ENCODE measurements at regions not wholly inside any gene's neighbourhood (a gene's known extent, or its start where the extent isn't known, plus 50 kb on each side); places are given as distances from the start of the nearest gene placed in this dataset.

DNA sequence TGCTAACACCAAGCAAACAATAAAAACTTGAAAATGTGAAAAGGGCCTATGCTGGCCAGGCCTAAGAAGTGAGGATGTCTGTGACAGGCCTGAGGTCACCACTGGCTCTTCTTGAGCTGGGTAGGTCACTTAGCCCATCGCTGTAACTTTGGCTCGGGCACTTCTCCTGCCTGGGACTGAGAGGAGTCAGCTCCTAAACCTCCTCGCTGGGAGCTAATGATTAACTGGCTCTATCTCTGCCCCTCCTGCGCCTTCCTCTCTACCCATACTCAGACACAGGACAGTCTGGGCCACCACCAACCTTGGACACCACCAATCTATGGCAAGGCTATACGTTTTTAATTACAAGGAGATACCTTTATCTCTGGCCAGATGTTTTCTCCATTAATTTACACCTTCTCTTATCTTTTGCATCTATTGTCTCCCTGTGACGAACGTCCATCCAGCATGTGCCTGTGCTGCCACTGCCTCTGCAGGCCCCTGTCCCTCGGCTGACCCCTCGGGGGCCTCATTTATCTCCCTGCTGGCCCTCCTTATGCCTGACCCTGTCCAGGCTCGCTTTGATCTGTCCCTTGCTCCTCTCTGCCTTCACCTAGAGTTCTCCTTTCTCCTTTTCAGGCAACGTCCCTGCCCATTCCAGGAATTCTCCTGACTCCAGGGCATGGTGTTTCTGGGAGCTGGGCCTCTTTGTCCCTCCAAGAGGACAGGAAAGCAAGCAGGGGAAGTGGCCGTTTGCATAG, 149.1 kb upstream of the GATA6 start:
- Histone ChIP-seq H3K36me3 (ENCODE audit: control insufficient read depth in 2 of 2, extremely low read depth in 1 of 2, insufficient read depth in 2 of 2, low read length in 2 of 2) (no peaks in the 10 kb centered on the region), H3K27me3 (ENCODE audit: control insufficient read depth, extremely low read depth, insufficient read depth, low read length) (no peaks in the 10 kb centered on the region), H3K9ac (ENCODE audit: control insufficient read depth, extremely low read depth, insufficient read depth, low read length) (no peak overlapping the region), H2AFZ (ENCODE audit: control insufficient read depth, low read length) (no peak overlapping the region), H3K9me3 (ENCODE audit: control insufficient read depth, low read depth, low read length) (no peaks in the 10 kb centered on the region), H3K4me1 (ENCODE audit: control insufficient read depth, extremely low read depth, insufficient read depth, low read length) (no peaks in the 10 kb centered on the region), H3K4me3 (ENCODE audit: control insufficient read depth in 2 of 3, extremely low read depth in 1 of 3, insufficient read depth in 2 of 3, low read depth in 1 of 3, low read length in 3 of 3) (no peak overlapping the region), H4K20me1 (ENCODE audit: control insufficient read depth, extremely low read depth, insufficient read depth, low read length) (no peaks in the 10 kb centered on the region), H3K27ac (ENCODE audit: control insufficient read depth, insufficient read depth, low read length) (no peak overlapping the region), H3K79me2 (ENCODE audit: control insufficient read depth, insufficient read depth, low read length) (no peaks in the 10 kb centered on the region), H3K9me1 (ENCODE audit: control insufficient read depth, extremely low read depth, insufficient read depth, low read length) (no peaks in the 10 kb centered on the region), H3K4me2 (ENCODE audit: control insufficient read depth, extremely low read depth, insufficient read depth, low read depth, low read length) (no peak overlapping the region)
- dilution Hi-C loops (cut with MboI; ENCODE audit: extremely low pct_ligation_motif_present, low sequenced_read_pairs): no loop called here
- FAIRE-seq: no peak
- TF ChIP-seq CTCF (optimal IDR thresholded peaks at IDR 0.05 in 1 of 3, IDR thresholded peaks at IDR 0.05 in 1 of 3, conservative IDR thresholded peaks at IDR 0.05 in 1 of 3; ENCODE audit: extremely low read depth in 1 of 3, insufficient read depth in 2 of 3, low read length in 3 of 3) (no peak), EZH2 (IDR thresholded peaks at IDR 0.05; ENCODE audit: low read length) (no peak)
- DNase-seq (ENCODE audit: low read depth, low spot score): no peak

GRCh38 chr18:22020867-22021370, 148.5 kb upstream of the GATA6 start:
- Histone ChIP-seq H3K79me2 (ENCODE audit: control insufficient read depth, insufficient read depth, low read length) (no peaks in the 10 kb centered on the region), H3K9ac (ENCODE audit: control insufficient read depth, extremely low read depth, insufficient read depth, low read length) (no peak overlapping the region), H4K20me1 (ENCODE audit: control insufficient read depth, extremely low read depth, insufficient read depth, low read length) (no peaks in the 10 kb centered on the region), H3K4me1 (ENCODE audit: control insufficient read depth, extremely low read depth, insufficient read depth, low read length) (no peaks in the 10 kb centered on the region), H2AFZ (ENCODE audit: control insufficient read depth, low read length) (no peak overlapping the region), H3K27ac (ENCODE audit: control insufficient read depth, insufficient read depth, low read length) (no peak overlapping the region), H3K9me3 (ENCODE audit: control insufficient read depth, low read depth, low read length) (no peaks in the 10 kb centered on the region), H3K36me3 (ENCODE audit: control insufficient read depth in 2 of 2, extremely low read depth in 1 of 2, insufficient read depth in 2 of 2, low read length in 2 of 2) (no peaks in the 10 kb centered on the region), H3K4me3 (ENCODE audit: control insufficient read depth in 2 of 3, extremely low read depth in 1 of 3, insufficient read depth in 2 of 3, low read depth in 1 of 3, low read length in 3 of 3) (no peak overlapping the region), H3K27me3 (ENCODE audit: control insufficient read depth, extremely low read depth, insufficient read depth, low read length) (no peaks in the 10 kb centered on the region), H3K4me2 (ENCODE audit: control insufficient read depth, extremely low read depth, insufficient read depth, low read depth, low read length) (no peak overlapping the region), H3K9me1 (ENCODE audit: control insufficient read depth, extremely low read depth, insufficient read depth, low read length) (no peaks in the 10 kb centered on the region)
- TF ChIP-seq CTCF (optimal IDR thresholded peaks at IDR 0.05 in 1 of 3, IDR thresholded peaks at IDR 0.05 in 1 of 3, conservative IDR thresholded peaks at IDR 0.05 in 1 of 3; ENCODE audit: extremely low read depth in 1 of 3, insufficient read depth in 2 of 3, low read length in 3 of 3) (no peak), EZH2 (IDR thresholded peaks at IDR 0.05; ENCODE audit: low read length) (no peak)
- no peak for DNase-seq (ENCODE audit: low read depth, low spot score)
- no peak for FAIRE-seq
- dilution Hi-C loops (cut with MboI; ENCODE audit: extremely low pct_ligation_motif_present, low sequenced_read_pairs): no loop called here

Measured in keratinocyte (primary cell).